ENCODE measurements at regions not wholly inside any gene's neighbourhood (a gene's known extent, or its start where the extent isn't known, plus 50 kb on each side); places are given as distances from the start of the nearest gene placed in this dataset.

- H3K27me3 ChIP-seq: no peaks in the 10 kb centered on the region
- H3K4me3 ChIP-seq: no peak overlapping the region
- peaks cover 0 to 4% (median 0%) of the 10 kb centered on the region in 12 donors for H3K4me1 ChIP-seq
- TF ChIP-seq POLR2A (IDR thresholded peaks at IDR 0.05): no peak
- TF ChIP-seq, protein P1, sequence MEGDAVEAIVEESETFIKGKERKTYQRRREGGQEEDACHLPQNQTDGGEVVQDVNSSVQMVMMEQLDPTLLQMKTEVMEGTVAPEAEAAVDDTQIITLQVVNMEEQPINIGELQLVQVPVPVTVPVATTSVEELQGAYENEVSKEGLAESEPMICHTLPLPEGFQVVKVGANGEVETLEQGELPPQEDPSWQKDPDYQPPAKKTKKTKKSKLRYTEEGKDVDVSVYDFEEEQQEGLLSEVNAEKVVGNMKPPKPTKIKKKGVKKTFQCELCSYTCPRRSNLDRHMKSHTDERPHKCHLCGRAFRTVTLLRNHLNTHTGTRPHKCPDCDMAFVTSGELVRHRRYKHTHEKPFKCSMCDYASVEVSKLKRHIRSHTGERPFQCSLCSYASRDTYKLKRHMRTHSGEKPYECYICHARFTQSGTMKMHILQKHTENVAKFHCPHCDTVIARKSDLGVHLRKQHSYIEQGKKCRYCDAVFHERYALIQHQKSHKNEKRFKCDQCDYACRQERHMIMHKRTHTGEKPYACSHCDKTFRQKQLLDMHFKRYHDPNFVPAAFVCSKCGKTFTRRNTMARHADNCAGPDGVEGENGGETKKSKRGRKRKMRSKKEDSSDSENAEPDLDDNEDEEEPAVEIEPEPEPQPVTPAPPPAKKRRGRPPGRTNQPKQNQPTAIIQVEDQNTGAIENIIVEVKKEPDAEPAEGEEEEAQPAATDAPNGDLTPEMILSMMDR (IDR thresholded peaks at IDR 0.05): no peak
- ATAC-seq (no peak), DNase-seq (no peak)
- H3K36me3 ChIP-seq: no peaks in the 10 kb centered on the region
- intact Hi-C loops (cut with DNase I): no loop called here
- H3K9me3 ChIP-seq: peaks cover 0 to 8% (median 0%) of the 10 kb centered on the region in 12 donors
- no peak overlapping the region for H3K27ac ChIP-seq
These were observed 84.8 kb upstream of the KITLG start for GRCh38 chr12:88665071-88665470.

DNA sequence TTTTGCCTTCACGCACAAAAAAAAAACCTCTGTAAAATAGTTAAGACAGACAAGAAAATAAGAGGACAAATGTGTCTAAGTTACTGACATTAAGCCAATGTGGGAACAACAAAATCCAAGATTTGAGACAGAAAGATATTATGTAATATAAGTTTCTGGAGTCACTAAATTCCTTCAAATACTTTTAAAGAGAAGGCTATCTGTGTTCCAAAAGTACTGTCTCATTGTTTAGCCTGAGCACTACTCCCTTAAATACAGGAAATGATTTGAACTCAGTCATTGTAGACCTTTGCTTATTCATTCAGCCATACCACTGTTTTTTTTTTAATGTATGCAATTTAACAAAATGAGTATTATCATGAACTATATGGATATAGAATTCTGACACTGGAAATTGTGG, 82.7 kb upstream of the KITLG start:
- intact Hi-C loops (cut with DNase I): no loop called here
- peak overlapping the region in 1 of 12 donors; percentile 24 for H3K27ac ChIP-seq

GRCh38 chr12:88662093-88662492, 81.8 kb upstream of the KITLG start:
- H3K27ac ChIP-seq: no peak overlapping the region
- H3K4me1 ChIP-seq: peaks cover 0 to 17% (median 6%) of the 10 kb centered on the region in 12 donors
- 93 to 100% (median 97%) methylated on average over 1 of the region's 1 CpG for WGBS, 4 donors

More for the DNA sequence above, 82.7 kb upstream of the KITLG start:
- TF ChIP-seq, protein P1 (IDR thresholded peaks at IDR 0.05): no peak
- TF ChIP-seq POLR2A (IDR thresholded peaks at IDR 0.05): no peak
- Histone ChIP-seq H3K27me3 (no peaks in the 10 kb centered on the region), H3K4me3 (no peak overlapping the region), H3K9me3 (peaks cover 0 to 5% (median 0%) of the 10 kb centered on the region in 12 donors), H3K4me1 (peaks cover 0 to 12% (median 4%) of the 10 kb centered on the region in 12 donors), H3K36me3 (no peaks in the 10 kb centered on the region)
- 76 to 88% (median 84%) methylated on average over 1 of the region's 1 CpG for WGBS, 4 donors
- no peak for ATAC-seq
- no peak for DNase-seq

DNA sequence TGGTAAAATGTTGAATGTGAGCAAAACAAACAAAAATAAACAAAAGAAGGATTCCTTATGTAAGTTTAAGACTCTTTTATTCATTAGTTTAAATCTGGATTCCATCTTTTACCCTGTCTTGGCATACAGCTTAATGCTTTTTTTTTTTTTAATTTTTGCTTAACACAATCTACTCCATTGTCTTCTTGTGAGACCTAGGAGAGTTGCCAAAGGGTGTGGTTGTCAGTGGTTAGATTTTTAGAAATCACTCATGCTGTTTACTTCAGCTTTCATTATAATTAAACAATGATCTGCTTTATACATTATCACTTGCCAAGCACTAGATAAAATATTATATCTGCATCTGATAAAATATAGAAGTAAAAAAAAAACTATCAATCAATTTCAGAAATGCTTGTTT, 77.7 kb upstream of the KITLG start:
- Histone ChIP-seq H3K4me3 (no peak overlapping the region), H3K9me3 (peaks cover 0 to 13% (median 0%) of the 10 kb centered on the region in 12 donors), H3K27ac (peak overlapping the region in 9 of 12 donors; percentile 8 to 61 (median 48)), H3K36me3 (no peaks in the 10 kb centered on the region), H3K4me1 (peaks cover 0 to 17% (median 5%) of the 10 kb centered on the region in 12 donors), H3K27me3 (no peaks in the 10 kb centered on the region)
- ATAC-seq: peak; percentile 52 to 89 (median 64)
- intact Hi-C loops (cut with DNase I): no loop called here
- TF ChIP-seq POLR2A (IDR thresholded peaks at IDR 0.05): no peak
- TF ChIP-seq, protein P1 (IDR thresholded peaks at IDR 0.05): no peak
- peak in 2 of 5 donors; percentile 32 to 44 for DNase-seq

More at GRCh38 chr12:88662093-88662492, 81.8 kb upstream of the KITLG start:
- TF ChIP-seq, protein P1 (IDR thresholded peaks at IDR 0.05): no peak
- TF ChIP-seq POLR2A (IDR thresholded peaks at IDR 0.05): no peak
- Histone ChIP-seq H3K4me3 (no peak overlapping the region), H3K27me3 (no peaks in the 10 kb centered on the region), H3K9me3 (peaks cover 0 to 5% (median 0%) of the 10 kb centered on the region in 12 donors), H3K36me3 (no peaks in the 10 kb centered on the region)
- no peak for DNase-seq
- intact Hi-C loops (cut with DNase I): no loop called here
- no peak for ATAC-seq

Data from heart left ventricle (tissue), 16 donors.